CD8-positive, alpha-beta memory T cell (primary cell): ENCODE measurements at regions not wholly inside any gene's neighbourhood (a gene's known extent, or its start where the extent isn't known, plus 50 kb on each side); places are given as distances from the start of the nearest gene placed in this dataset.

ENCODE experiments used
- CTCF ChIA-PET: fragments of 350-600 bp; sonication (Branson Sonifier 250); formaldehyde crosslinking; loops from one replicate; lab custom pipeline; 2021; ENCODE audit warnings: antibody characterized with exemption; lab: Charles Lee
- POLR2A ChIA-PET: fragments of 350-600 bp; sonication (Branson Sonifier 250); formaldehyde crosslinking; loops from one replicate; lab custom pipeline; 2021; ENCODE audit warnings: antibody characterized with exemption; lab: Charles Lee
- DNase-seq, 5 donors: peaks; one replicate each; pipeline versions ENCODE4 v3.0.0 to v3.0.0-alpha.2; 2020 to 2022; ENCODE audit warnings: mixed read lengths in 1 of 5
- H3K27ac ChIP-seq: one replicate; pipeline ENCODE4 v1.7.0; 2013; ENCODE audit warnings: low read depth, mild to moderate bottlenecking, low read length, moderate library complexity
- H3K27me3 ChIP-seq: 2 replicates; pipeline ENCODE4 v1.7.0; 2013; ENCODE audit warnings: low read length, mild to moderate bottlenecking; ENCODE audit not compliant: insufficient read depth, poor library complexity, severe bottlenecking
- H3K36me3 ChIP-seq: 2 replicates; pipeline ENCODE4 v1.7.0; 2013; ENCODE audit warnings: mild to moderate bottlenecking, low read length, moderate library complexity; ENCODE audit not compliant: insufficient read depth
- H3K4me1 ChIP-seq: 2 replicates; pipeline ENCODE4 v1.7.0; 2013; ENCODE audit warnings: mild to moderate bottlenecking, low read length, moderate library complexity; ENCODE audit not compliant: insufficient read depth
- H3K4me3 ChIP-seq: 2 replicates; pipeline ENCODE4 v1.7.0; 2013; ENCODE audit warnings: mild to moderate bottlenecking, low read length
- H3K9me3 ChIP-seq: 2 replicates; pipeline ENCODE4 v1.7.0; 2013; ENCODE audit warnings: mild to moderate bottlenecking, low read length
- H3K27ac Mint-ChIP-seq, 8 donors: one replicate each; pipeline ENCODE4 v1.8.0; 2020 to 2021; ENCODE audit warnings: mixed read lengths in 8 of 8, mild to moderate bottlenecking in 6 of 8, inconsistent platforms in 3 of 8, moderate library complexity in 3 of 8
- H3K27me3 Mint-ChIP-seq, 2 donors: one replicate each; pipeline ENCODE4 v1.8.0; 2020 to 2021; ENCODE audit warnings: mixed read lengths in 2 of 2, mild to moderate bottlenecking in 1 of 2, moderate library complexity in 1 of 2
- H3K36me3 Mint-ChIP-seq, 3 donors: one replicate each; pipeline ENCODE4 v1.8.0; 2020 to 2021; ENCODE audit warnings: mixed read lengths in 3 of 3, inconsistent platforms in 1 of 3, mild to moderate bottlenecking in 1 of 3
- H3K4me1 Mint-ChIP-seq, 3 donors: one replicate each; pipeline ENCODE4 v1.8.0; 2020 to 2021; ENCODE audit warnings: mixed read lengths in 3 of 3, inconsistent platforms in 1 of 3, mild to moderate bottlenecking in 1 of 3
- H3K4me3 Mint-ChIP-seq, 7 donors: one replicate each; pipeline ENCODE4 v1.8.0; 2020 to 2021; ENCODE audit warnings: mixed read lengths in 7 of 7, mild to moderate bottlenecking in 6 of 7, moderate library complexity in 4 of 7, inconsistent platforms in 2 of 7
- H3K9me3 Mint-ChIP-seq, 5 donors: one replicate each; pipeline ENCODE4 v1.8.0; 2020 to 2022; ENCODE audit warnings: mixed read lengths in 5 of 5, mild to moderate bottlenecking in 3 of 5, moderate library complexity in 2 of 5, inconsistent platforms in 1 of 5

DNA sequence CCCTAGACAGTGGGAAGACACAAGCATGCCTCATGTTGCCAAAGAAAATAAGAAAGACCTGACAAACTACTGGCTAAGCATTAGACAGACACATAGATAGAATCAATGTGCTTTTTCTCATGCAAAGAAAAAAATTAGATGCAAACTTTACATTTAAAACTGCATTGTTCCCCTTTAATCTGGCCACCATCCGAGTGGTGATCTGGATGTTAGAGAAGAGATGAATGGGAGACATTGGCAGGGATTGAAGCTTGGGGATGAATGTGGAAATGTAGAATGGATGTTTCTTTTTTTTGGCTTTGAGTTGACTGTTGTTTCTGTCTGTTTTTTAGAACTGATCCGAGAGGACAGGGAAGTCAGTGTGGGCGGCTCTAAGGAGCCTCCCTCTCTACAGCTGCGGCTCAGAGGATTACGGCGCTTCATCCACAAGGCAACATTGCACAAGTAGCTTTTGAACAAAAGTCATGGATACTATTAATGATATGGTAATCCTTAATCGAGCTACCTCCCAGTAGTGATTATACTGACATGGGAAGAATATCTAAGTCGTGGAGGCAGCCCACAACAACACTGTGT, 53.0 kb downstream of the HELT start:
- Mint-ChIP-seq H3K4me3 (no peak overlapping the region), H3K27me3 (peaks cover 9 to 44% of the 10 kb centered on the region in 2 donors), H3K4me1 (no peaks in the 10 kb centered on the region), H3K36me3 (no peaks in the 10 kb centered on the region), H3K27ac (no peak overlapping the region), H3K9me3 (no peaks in the 10 kb centered on the region)
- H3K27me3 ChIP-seq: no peaks in the 10 kb centered on the region
- H3K4me3 ChIP-seq: no peak overlapping the region
- ChIA-PET POLR2A (no interaction called here), CTCF (no interaction called here)
- no peak overlapping the region for H3K27ac ChIP-seq
- no peak for DNase-seq
- H3K36me3 ChIP-seq: no peaks in the 10 kb centered on the region
- no peaks in the 10 kb centered on the region for H3K4me1 ChIP-seq
- H3K9me3 ChIP-seq: no peaks in the 10 kb centered on the region

DNA sequence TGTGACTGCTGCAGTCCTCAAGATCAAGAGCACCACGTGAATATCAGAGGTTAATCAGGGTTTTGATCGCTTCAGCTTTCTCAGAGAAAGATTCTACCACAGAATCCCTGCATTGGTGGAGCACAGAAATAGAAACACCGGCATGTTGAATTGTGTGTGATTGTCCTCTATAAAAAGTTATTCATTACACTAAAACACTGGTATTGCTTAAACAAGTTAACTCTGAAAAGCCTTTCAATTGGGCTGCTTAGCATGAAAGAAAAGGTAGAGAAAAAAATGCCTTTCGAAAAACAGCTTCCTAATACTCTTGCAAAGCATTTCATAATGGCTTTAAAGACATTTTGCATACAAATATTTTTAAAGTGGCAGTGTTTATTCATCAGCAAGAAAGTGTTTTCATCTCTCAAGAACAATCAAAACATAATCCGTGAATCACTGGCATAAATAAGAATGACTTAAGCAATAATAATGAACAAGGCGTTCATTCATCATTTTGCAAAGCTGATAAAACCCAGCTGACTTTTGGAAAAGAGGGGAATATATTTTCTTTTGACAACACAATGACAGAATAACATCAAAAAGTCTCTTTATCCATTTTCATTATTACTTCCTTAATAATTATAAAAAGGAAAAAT, 61.1 kb downstream of the HELT start:
- ChIA-PET CTCF (no interaction called here), POLR2A (no interaction called here)
- Mint-ChIP-seq H3K27ac (no peak overlapping the region), H3K27me3 (peaks cover 11 to 28% of the 10 kb centered on the region in 2 donors), H3K9me3 (no peaks in the 10 kb centered on the region), H3K4me3 (no peak overlapping the region), H3K36me3 (no peaks in the 10 kb centered on the region), H3K4me1 (no peaks in the 10 kb centered on the region)
- H3K4me1 ChIP-seq: no peaks in the 10 kb centered on the region
- H3K27ac ChIP-seq: no peak overlapping the region
- H3K27me3 ChIP-seq: no peaks in the 10 kb centered on the region
- DNase-seq: no peak
- H3K4me3 ChIP-seq: no peak overlapping the region
- no peaks in the 10 kb centered on the region for H3K36me3 ChIP-seq
- no peaks in the 10 kb centered on the region for H3K9me3 ChIP-seq

DNA sequence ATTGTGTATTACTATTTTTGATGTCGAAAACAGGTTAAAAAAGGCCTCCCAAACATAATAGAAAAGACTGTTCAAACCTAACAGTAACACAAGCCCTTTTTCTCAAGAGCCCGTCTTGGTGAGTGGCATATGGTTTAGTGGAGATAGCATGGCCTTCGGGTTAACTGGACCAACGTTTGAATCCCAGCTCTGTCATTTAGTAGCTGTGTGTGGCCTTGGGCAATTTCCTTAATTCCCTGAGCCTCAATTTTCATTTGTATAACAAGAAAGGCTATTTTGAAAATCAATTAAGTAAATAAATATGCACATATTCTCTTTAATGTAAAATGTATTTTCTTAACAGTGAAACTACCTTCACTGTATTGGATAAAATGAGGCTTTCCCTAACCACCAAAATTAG, 62.3 kb downstream of the HELT start:
- no peaks in the 10 kb centered on the region for H3K9me3 Mint-ChIP-seq
- Histone ChIP-seq H3K27me3 (no peaks in the 10 kb centered on the region), H3K4me3 (no peak overlapping the region), H3K9me3 (no peaks in the 10 kb centered on the region), H3K27ac (no peak overlapping the region), H3K4me1 (no peaks in the 10 kb centered on the region), H3K36me3 (no peaks in the 10 kb centered on the region)
- no peak overlapping the region for H3K27ac Mint-ChIP-seq
- H3K36me3 Mint-ChIP-seq: no peaks in the 10 kb centered on the region
- CTCF ChIA-PET: no interaction called here
- no peaks in the 10 kb centered on the region for H3K4me1 Mint-ChIP-seq
- peaks cover 2 to 19% of the 10 kb centered on the region in 2 donors for H3K27me3 Mint-ChIP-seq
- no peak overlapping the region for H3K4me3 Mint-ChIP-seq
- DNase-seq: no peak
- POLR2A ChIA-PET: no interaction called here

DNA sequence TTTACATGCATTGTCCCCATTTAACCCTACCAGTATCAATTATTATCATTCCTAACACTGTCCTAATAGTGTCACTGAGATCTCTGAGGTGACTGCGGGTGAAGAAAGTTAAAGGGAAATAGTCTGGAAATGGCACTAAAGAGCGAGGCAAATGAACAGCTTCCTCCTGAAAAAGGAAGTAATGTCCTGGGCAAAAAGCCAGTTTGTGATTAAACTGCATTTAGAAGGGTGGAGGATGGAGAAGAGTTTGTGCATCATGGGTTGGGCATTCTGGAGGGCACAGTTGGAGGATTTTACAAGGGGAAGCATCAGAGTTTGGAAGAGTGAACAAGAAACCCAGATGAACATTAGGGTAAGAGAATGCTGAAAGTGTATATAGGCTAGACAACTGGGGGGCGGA, 60.5 kb upstream of the SLC25A4 start:
- H3K27ac Mint-ChIP-seq: no peak overlapping the region
- H3K9me3 ChIP-seq: no peaks in the 10 kb centered on the region
- H3K27ac ChIP-seq: no peak overlapping the region
- H3K36me3 Mint-ChIP-seq: no peaks in the 10 kb centered on the region
- H3K4me3 ChIP-seq: no peak overlapping the region
- H3K27me3 Mint-ChIP-seq: peaks cover 4 to 21% of the 10 kb centered on the region in 2 donors
- ChIA-PET CTCF (no interaction called here), POLR2A (no interaction called here)
- H3K9me3 Mint-ChIP-seq: no peaks in the 10 kb centered on the region
- DNase-seq: no peak
- peaks cover 0 to 4% (median 0%) of the 10 kb centered on the region in 3 donors for H3K4me1 Mint-ChIP-seq
- no peaks in the 10 kb centered on the region for H3K4me1 ChIP-seq
- no peaks in the 10 kb centered on the region for H3K27me3 ChIP-seq
- H3K4me3 Mint-ChIP-seq: no peak overlapping the region
- no peaks in the 10 kb centered on the region for H3K36me3 ChIP-seq

DNA sequence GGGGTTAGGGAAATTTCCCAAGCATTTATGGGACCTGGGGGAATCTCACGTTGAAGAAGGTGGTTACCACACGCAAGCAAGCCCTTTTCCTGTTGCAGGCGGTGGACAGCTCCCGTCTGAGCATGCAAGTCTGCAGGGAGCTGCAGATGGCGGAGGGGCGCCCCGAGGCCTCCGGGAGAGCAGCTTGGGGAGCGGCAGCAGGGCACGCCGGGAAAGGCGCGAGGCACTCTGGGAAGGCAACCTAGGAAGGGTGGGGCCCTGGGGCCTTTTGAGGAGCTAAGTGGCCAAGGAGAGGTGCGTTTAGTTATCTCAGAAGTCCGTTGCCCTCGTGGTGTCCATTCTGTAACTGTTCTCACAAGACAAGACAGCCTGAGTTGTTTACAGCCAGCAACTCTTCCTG, 57.0 kb upstream of the SLC25A4 start:
- Mint-ChIP-seq H3K4me3 (no peak overlapping the region), H3K36me3 (no peaks in the 10 kb centered on the region), H3K9me3 (no peaks in the 10 kb centered on the region), H3K4me1 (peaks cover 0 to 4% (median 0%) of the 10 kb centered on the region in 3 donors), H3K27ac (no peak overlapping the region), H3K27me3 (peaks cover 8 to 27% of the 10 kb centered on the region in 2 donors)
- H3K9me3 ChIP-seq: no peaks in the 10 kb centered on the region
- no peaks in the 10 kb centered on the region for H3K36me3 ChIP-seq
- DNase-seq: no peak
- CTCF ChIA-PET: no interaction called here
- H3K27me3 ChIP-seq: no peaks in the 10 kb centered on the region
- no peak overlapping the region for H3K4me3 ChIP-seq
- no peak overlapping the region for H3K27ac ChIP-seq
- POLR2A ChIA-PET: no interaction called here
- no peaks in the 10 kb centered on the region for H3K4me1 ChIP-seq

DNA sequence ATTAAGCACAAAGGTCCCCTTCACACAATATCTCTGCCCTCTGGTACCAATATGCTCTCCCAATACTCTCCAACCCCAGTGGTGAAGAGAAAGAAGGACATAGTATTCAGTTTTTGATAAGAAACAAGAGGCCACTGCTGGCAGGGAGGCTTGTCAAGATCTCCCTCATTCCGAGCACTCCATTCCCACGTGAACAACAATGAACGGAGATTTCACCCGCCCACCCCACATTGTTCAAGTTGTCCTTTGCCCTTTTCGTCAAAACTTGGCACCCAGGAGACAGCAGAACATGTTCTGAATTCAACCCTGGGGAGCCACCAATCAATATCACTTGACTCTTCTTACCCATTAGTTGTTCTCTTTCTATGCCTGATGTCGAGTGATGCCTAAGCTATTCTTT, 54.2 kb upstream of the SLC25A4 start:
- no peaks in the 10 kb centered on the region for H3K27me3 ChIP-seq
- Mint-ChIP-seq H3K36me3 (no peaks in the 10 kb centered on the region), H3K4me3 (no peak overlapping the region), H3K27me3 (peaks cover 8 to 44% of the 10 kb centered on the region in 2 donors), H3K9me3 (no peaks in the 10 kb centered on the region), H3K4me1 (peaks cover 0 to 4% (median 0%) of the 10 kb centered on the region in 3 donors), H3K27ac (no peak overlapping the region)
- ChIA-PET POLR2A (no interaction called here), CTCF (no interaction called here)
- no peaks in the 10 kb centered on the region for H3K36me3 ChIP-seq
- H3K9me3 ChIP-seq: no peaks in the 10 kb centered on the region
- H3K4me1 ChIP-seq: no peaks in the 10 kb centered on the region
- no peak overlapping the region for H3K27ac ChIP-seq
- DNase-seq: no peak
- no peak overlapping the region for H3K4me3 ChIP-seq

DNA sequence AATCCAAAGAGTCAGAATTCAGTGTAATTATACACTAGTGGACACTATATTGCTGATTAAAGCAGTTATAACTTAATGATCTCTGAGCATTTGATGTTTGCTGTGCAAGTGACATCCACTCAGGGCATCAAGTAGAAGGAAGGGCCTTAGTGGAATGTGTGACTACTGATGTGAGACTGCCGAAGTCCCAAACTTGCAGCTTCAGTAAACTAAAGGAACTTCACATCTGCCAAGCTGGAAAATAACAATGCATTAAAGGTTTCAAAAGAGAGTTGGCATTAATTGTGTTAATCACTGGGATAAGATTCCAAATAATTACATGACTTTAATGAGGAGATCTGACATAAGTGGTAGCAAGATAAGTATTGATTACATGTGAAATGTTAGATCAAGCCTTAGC, 52.5 kb upstream of the SLC25A4 start:
- DNase-seq: no peak
- Histone ChIP-seq H3K4me1 (no peaks in the 10 kb centered on the region), H3K27me3 (no peaks in the 10 kb centered on the region), H3K4me3 (no peak overlapping the region), H3K9me3 (no peaks in the 10 kb centered on the region), H3K27ac (no peak overlapping the region), H3K36me3 (no peaks in the 10 kb centered on the region)
- H3K27ac Mint-ChIP-seq: no peak overlapping the region
- H3K36me3 Mint-ChIP-seq: no peaks in the 10 kb centered on the region
- H3K4me1 Mint-ChIP-seq: peaks cover 0 to 4% (median 0%) of the 10 kb centered on the region in 3 donors
- POLR2A ChIA-PET: no interaction called here
- H3K4me3 Mint-ChIP-seq: no peak overlapping the region
- peaks cover 14 to 51% of the 10 kb centered on the region in 2 donors for H3K27me3 Mint-ChIP-seq
- CTCF ChIA-PET: no interaction called here
- H3K9me3 Mint-ChIP-seq: no peaks in the 10 kb centered on the region

DNA sequence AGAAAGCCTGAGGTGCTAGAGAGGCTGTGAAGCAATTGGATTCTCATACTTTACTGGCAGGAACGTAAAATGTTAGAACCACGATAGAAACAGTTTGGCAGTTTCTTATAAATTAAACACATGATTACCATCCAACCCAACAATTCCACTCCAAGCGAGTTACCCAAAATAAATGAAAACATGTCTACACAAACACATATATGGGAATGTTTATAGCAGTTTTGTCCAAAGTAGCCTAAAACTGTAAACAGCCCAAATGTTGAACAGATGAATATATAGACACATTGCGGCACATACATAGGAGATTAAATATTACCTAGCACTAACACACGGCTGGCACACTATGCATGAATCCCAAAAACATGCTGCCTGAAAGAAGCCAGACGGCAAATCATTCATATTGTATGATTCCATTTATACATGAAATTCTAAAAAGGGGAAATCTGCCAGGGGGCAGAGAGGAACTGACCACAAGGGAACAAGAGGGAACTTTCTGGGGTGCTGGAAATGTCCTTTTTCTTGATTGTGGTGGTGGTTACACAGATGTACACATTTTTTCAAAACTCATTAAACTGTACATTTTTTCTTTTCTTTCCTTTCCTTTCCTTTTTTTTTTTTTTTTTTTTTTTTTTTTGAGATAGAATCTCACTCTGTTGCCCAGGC, 50.4 kb upstream of the SLC25A4 start:
- Mint-ChIP-seq H3K36me3 (no peaks in the 10 kb centered on the region), H3K27ac (no peak overlapping the region), H3K4me3 (no peak overlapping the region), H3K27me3 (peaks cover 13 to 49% of the 10 kb centered on the region in 2 donors), H3K4me1 (no peaks in the 10 kb centered on the region), H3K9me3 (no peaks in the 10 kb centered on the region)
- Histone ChIP-seq H3K36me3 (no peaks in the 10 kb centered on the region), H3K27ac (no peak overlapping the region), H3K27me3 (no peaks in the 10 kb centered on the region), H3K4me3 (no peak overlapping the region), H3K4me1 (no peaks in the 10 kb centered on the region), H3K9me3 (no peaks in the 10 kb centered on the region)
- ChIA-PET CTCF (no interaction called here), POLR2A (no interaction called here)
- DNase-seq: no peak
